Femur (tissue), 1 donor: ENCODE measurements at regions not wholly inside any gene's neighbourhood (a gene's known extent, or its start where the extent isn't known, plus 50 kb on each side); places are given as distances from the start of the nearest gene placed in this dataset.

ENCODE experiments used
- DNase-seq: peaks from one replicate; pipeline ENCODE4 v3.0.0-alpha.2; 2017

DNA sequence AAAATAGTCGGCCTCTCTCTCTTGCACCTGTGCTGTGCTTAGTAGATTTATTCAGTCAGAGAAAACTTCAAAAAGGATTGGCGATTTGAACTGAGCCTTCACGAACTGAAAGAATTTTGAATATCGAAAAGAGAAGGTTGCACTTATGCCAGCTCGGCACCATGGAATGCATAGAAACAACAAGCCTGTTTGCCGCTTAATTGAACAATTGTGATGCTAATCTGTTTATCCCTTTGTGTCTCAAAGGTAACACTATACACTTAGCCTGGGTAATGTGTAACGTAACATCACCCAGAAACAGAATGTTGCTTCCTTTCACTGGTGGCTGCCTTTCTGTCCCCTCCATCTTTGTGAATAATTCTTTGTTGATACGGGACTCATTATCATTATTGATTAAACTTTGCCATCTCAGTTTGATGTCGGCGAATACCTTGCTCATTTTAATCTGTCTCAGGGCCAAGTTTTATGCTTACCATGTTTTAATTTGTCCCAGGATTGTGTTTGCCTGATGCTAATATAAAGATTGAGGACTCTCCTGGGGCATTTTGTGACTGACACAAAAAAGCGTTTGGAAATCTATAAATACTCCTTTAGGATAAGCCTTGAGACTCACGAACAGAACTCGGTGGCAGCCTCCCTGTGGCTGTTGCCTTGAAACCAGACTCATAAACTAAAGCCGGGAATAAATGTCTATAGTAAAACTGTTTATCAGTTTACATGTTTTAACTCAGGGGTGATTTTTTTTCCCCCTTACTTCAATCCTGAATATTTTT, 400.5 kb downstream of the RAPGEF2 start:
- no peak for DNase-seq

DNA sequence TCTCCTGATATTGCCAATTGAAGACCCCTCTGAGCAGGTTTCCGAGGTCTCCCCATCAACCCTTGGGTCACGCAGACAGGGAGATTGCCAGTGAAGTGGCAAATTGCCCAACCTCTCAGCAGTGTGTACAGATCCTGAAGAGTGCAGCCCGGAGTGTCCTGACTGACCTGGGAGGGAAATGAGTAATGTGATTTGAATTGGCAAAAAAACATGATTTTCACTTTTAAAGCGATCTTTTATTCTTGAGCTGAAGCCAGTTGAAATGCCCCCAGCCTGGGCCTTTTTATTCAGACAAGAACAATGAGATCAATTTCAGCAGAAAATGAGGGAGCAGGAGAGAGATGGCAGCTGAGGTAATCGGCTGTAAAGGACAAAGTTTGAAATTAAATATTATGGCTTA, 401.8 kb downstream of the RAPGEF2 start:
- no peak for DNase-seq

DNA sequence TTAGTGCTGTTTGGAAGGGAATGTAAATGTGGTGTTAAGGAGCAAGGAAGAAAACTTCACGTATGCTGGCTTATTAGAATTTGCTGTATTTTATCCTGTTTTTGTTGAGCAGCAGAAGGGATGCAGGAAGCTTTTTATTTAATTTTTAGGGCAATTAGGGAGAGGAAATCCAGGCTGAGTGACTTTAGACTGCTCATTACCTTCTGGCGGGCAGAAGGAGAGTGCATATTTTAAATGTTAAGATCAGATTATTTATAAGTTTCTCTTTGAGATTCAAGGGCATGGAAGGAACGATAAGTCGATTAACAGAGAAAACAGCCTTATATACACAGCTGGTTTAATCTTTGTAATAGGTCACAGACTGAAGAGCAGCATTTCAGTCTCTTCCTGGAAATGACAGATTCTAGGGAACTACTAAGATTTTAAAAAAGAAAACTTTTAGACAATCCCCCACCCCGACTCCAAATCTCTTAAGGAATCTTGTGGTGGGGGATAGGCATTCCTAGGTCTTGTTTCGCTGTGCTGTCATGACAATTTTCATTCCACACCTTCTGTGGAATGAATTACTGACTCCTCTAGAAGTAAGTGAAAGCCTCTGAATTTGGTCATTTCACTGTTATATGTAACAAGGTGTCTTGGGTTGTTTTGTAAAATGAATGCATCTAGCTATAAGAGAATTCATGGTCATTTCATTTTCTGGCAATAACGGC, 402.5 kb downstream of the RAPGEF2 start:
- no peak for DNase-seq

DNA sequence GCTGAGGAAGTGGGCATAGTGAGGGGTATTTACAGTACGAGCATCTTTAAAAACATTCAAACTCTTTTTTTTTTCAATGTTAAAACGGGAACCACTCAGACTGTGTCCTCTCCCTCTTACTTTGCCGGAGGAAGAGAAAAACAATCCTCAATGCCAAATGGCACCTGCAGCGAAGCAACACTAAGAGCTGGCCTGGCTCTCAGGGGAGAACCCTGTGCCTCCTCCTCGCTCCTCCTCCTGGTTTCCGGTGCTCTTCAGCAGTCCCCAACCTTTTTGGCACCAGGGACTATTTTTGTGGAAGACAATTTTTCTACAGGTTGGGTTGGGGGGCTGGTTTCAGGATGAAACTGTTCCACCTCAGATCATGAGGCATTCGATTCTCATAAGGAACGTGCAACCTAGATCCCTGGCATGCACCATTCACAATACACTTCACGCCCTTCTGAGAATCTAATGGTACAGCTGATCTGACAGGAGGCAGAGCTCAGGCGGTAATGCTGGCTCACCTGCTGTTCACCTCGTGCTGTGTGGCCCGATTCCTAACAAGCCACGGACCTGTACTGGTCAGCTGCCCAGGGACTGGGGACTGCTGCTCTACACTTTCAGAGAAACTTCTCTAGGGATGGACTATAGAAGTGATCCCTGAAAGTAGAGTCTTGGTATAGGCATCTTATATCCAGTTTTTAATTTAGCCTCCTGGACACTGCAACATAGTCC, 404.1 kb downstream of the RAPGEF2 start:
- DNase-seq: no peak

DNA sequence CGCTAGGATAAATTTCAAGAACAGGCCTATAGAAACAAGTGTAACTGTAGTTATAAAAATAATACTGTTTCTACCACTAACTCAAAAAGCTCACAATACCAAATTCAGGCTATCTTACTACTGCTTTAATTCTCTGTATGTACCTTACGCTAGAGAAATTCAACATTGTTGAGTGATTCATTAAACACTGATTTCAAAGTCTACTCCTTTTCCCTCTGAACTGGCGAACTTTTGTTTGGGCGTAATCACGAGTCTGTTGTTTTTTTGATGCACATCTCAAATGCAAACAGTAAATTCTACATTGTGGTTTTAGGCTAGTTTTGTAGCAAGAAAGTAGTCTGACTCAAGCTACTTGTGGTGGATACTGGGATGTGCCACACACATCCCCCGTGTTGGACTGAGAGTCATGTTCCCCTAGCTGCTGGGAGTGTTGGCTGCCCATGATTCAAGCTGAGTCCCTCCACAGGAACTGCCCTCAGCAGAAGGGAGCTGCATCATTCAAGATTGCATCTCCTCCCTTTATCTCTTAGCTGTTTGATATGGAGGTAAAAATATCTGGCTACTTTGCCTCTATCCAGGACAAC, 406.1 kb downstream of the RAPGEF2 start:
- no peak for DNase-seq

DNA sequence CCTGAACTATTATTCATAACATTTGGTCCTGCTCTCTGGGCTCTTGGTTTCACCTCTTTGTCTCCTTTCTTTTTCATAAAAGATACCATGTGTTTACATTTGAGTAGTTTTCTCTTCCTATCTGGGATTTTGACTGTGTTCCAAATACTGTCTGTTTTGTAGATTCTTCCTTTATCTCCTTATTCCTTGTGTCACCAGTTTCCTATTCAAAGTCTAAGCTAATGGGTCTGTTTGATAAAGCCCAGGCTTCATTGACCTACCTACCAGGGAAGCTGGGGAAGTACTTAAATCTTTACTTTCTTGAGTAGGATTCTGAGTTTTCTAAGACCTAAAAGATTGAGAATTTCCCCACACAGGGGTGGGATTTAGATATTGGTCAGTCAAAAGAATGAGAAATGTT, 409.5 kb downstream of the RAPGEF2 start:
- no peak for DNase-seq

DNA sequence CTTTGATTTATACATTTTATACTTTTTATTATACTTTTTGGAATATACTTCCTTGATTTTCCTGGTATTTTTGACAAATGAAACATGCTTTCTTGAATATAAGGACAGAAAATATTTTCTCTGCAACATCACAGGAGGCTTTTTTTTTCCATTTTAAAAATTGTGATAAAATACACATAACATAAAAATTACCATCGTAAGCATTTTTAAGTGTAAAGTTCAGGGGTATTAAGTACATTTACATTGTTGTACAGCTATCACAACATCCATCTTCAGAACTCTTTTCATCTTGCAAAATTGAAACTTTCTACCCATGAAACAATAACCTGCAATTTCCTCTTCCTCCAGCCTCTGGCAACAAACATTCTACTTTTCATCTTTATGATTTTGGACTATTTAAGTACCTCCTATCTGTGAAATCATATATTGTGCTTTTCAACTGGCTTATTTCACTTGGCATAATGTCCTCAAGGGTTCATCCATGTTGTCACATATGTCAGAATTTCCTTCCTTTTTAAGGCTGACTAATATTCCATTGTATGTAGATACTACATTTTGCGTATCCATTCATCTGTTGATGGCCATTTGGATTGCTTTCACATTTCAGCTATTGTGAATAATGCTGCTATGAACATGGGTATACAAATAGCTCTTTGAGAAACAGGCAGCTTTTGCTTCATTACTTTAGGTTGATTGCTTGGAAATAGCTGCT, 412.6 kb downstream of the RAPGEF2 start:
- DNase-seq: no peak

DNA sequence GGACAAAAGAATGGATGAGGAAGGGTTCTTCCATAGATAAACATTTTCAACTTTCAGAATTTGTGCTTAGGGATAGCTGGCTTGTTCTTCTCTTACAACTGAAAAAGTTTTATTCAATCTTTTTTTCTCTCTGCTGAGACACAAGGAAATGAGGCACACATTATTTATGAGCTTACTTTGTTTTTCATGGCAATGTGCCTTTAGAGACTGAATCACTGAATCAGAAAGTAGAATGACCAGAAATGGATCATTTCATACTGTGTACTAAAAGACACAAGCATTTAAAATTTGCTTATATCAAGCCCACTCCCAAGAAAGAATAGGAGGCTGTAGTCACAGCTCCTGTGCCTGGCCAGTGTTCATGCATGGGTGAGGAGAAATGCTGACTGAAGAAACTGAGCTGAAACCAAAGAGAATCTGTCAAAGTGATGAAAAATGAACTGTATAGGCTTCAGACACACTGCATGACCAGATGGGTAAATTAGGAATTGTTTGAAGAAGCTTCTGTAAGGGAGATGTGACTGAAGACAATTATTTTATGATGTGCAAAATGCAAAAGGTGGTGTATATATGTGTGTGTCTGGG, 413.8 kb downstream of the RAPGEF2 start:
- no peak for DNase-seq

DNA sequence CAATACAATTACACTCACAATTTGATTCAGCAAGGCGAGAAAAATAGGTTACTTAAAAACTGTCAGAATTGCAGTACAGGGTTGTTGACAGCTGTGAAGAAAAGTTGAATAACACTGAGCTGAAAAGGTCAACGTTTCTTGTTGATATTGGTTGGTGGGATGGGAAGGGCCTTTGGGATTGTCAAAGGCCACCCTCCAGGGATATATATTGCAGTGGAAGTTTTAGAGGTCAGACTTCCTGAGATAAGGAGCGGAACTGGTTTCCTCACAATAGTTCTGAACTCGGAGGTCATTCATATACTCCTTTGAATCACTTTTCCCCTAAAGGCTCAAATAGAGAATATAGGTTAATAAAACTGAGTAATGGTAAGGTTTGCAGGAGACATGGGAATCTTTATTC, 417.2 kb downstream of the RAPGEF2 start:
- DNase-seq: no peak

DNA sequence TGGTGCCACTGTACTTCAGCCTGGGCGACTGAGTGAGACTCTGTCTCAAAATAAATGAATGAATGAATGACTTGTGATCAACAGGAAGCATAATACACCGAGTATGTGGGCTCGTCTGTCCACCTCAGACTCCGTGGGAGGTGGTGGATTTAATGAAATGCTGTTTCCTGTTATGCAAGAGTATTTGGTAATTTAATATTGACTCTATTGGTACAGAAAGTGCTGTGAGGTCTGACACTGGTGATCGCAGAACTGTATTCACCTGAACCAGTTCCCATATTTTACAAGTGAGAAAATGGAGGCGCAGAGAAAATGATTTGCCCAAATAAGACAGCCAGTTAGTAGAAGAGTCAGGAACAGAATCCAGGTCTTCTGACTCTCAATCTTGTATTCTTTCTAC, 423.3 kb downstream of the RAPGEF2 start:
- no peak for DNase-seq

DNA sequence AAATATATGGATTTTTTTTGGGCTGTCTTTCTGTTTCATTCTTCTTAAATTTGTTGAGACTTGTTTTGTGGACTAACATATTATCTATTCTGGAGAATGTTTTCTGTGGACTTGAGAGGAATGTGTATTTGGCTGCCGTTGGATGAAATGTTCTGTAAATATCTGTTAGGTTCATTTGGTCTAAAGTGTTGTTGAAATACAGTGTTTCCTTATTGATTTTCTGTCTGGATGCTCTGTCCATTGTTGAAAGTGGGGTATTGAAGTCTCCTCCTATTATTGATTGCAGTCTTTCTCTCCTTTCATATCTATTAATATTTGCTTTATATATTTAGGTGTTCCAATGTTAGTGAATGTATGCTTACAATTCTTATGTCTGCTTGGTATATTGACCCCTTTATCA, 431.8 kb downstream of the RAPGEF2 start:
- DNase-seq: no peak

DNA sequence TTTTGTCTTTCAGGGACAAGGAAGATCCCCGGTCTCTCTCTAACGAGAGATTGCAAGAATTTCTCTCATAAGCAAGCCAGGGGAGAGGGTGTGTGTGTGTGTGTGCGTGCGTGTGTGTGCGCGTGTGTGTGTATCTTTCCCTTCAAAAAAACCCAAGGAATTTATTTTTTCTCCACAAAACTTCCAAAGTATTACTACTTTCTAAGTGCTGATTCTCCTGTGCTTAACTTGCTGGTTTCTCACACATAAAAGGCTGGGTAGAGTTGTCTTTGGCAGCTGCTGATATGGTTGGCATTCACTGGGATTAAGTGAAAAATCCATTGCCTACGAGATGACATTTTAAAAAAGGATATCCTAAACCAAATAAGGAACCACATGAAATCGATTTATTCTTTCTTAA, 435.7 kb downstream of the RAPGEF2 start:
- DNase-seq: no peak

DNA sequence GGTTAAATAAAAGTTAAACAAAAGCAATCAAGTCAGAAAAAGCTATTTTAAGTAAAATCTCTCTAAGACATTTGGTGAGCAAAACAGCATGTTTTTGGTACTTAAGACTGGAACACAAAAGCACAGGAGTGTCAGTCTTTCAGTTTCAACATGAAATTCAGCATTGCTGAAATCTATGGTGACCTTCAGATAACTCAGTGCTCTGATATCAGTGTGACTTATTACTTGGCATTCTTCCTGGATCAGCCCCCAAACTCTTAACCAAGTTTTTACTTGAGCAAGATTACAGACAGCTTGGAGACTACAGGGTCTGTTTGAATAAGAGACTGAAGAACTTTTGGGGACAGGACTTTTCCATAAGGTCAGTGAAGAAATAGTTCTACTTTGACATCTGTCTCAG, 437.2 kb downstream of the RAPGEF2 start:
- DNase-seq: no peak

DNA sequence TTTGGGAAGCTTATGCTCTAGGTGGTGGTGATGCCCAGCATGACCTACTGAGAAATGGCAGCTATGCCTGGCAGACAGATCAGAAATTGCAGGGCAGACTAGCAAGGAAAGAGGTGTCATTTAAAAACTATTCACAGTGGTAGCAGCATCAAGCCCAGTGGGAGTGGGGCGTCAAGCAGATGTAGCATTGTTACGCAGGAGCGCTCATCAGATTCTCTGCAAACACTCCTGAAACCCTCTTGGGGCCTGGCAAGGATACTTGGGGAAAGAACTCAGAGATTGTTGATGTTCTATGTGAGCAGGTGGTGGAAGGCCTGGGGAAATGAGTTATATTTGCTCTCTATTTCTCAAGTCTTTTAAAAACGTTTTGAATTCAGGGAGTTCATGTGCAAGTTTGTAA, 437.6 kb downstream of the RAPGEF2 start:
- no peak for DNase-seq

DNA sequence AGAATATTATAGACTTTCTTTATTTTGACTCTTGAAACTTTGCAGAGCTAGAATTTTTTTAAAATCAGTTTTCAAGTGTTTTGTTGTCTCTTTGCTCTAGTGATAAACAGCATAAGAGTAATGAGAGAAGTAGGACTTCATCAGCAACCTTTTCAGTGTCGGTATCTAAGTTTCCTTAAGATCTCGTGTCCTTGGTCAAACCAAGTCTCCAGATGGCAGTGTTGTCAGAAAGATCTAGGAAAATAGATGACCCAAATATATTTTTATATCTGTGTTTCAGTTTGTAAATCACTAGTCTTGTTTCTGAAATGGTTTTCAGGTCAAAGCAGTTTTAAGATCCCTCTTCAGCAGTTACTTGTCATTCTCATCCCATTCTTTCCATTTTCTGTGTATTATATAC, 438.3 kb downstream of the RAPGEF2 start:
- DNase-seq: no peak

DNA sequence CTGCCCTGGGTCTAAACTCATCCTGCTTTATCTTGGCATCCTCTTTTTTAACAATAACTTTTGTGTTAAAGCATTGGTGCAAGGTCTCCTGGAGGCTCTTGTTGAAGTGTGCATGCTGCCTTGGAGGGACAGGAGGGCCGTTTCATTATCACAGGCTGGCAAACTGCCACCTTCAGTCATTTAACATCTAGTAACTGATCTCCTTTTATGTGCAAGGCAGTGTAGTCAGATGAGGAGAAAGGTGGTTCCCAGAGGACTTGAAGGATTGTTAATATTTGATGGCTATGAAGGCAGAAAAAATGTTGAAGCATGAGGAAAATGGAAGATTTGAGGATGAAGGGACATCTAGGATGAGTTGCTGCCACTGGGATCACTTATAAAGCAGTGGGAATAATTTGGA, 439.4 kb downstream of the RAPGEF2 start:
- no peak for DNase-seq

DNA sequence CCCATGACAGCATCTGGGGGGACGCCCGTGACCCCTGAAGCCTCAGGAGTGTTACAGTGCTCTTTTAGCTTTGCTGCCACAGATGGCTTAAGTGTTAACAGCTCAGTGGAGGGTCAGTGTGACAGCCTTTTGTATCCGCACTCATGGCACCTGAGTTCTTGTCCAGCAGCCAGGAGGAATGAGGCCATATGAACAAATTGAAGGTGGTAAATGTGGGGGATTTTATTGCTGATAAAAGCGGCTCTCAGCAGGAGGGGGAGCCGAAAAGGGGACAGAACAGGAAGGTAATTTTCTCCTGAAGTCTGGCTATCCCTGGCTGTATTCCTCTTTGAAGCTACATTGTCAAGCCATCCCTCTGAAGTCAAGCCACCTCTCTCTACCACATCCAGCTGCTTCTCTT, 441.0 kb downstream of the RAPGEF2 start:
- no peak for DNase-seq

DNA sequence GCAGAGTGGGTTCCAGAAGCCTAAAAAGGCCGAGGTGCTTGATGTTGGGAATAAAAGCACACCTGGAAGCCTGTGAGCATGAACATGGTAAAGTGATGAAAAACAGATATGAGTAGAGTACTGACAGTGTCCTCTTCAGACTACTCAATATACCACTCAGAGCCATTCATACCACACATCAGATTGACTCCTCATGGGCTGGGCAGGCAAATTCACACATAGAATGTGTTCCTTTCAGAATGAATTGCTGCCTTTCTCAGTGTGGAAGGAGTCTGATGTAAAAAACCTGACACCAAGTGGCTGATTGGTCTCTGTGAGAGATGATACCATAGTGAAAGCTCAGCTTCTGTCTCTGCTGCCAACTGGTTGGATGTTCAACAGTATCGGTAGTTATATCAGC, 442.7 kb downstream of the RAPGEF2 start:
- no peak for DNase-seq

DNA sequence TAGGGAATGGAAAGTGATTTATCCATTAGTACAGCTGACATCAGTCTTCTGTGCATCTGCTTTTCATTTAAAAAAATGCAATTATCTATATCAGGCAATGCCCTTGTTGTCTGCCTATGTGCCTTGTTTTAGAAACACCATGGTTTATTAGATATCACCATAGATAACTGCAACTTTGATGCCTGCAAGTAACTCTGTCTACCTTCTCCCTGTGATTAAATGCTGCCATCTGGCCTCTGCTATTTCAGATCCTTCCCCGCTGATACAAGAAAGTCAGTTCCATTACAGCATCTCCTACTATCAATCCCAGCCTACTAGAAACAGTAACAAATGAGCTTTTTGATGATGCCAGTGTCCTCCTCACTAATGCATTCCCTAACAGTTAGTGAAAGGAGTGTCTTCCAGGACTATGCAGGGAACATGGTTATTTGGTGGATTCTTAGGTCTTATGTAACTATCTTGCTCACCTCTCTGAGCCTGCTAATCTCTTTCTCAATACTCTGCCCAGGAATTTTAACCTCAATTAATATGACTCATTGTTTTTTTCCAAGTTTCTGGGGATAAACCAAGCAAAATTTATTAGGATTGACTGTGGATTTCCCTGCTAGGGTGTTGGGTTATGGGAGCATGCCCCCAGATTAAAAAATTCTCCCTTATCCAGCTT, 444.9 kb downstream of the RAPGEF2 start:
- no peak for DNase-seq

DNA sequence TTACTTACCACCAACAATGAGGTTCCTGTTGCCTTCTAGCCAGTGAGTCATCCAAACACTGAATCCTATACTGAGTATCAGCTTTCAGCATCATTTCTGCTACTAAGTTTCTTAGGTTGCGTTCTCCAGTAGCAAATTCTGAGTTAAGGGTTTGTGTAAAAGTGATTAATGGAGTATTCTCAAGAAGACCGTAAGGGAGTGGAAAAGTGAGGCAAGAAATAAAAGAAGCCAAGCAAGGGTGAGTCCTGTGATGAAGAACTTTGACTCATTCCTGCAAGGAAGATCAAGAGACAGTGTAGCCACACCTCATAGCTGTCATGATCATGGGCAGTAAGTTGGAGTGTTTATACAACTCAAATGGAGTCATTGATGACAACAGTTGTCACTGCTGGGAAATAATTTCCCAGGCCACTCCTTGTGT, 446.2 kb downstream of the RAPGEF2 start:
- DNase-seq: no peak

DNA sequence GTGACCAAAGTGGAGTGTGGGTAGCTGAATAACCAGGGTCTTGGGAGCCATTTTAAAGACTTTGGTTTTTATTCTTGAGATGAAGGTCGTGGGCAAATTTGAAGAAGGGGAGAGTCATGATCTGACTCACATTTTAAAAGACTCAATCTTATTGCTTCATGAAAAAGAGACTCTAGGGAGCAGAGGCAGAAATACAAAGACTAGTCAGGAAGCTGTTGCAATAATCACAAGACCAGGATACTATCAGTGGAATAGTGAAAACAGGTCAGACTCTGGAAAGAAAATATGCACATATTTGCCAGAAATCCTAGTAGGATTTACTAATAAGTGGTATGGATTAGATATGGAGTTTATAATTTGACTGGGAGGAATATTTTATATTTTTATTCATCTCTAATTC, 448.4 kb downstream of the RAPGEF2 start:
- no peak for DNase-seq
